HG03097 (cell line): ENCODE measurements at regions not wholly inside any gene's neighbourhood (a gene's known extent, or its start where the extent isn't known, plus 50 kb on each side); places are given as distances from the start of the nearest gene placed in this dataset.
"Not testable (repeated sequence)": the region's sequence is repeated elsewhere in the genome, so short reads cannot be mapped to it uniquely, and the experiment has no call there.

ENCODE experiments used
- ATAC-seq: cut with Tn5 transposase; IDR thresholded peaks from one replicate; pipeline ENCODE4 v1.9.1; 2021; ENCODE audit not compliant: unreplicated experiment, low FRiP score

DNA sequence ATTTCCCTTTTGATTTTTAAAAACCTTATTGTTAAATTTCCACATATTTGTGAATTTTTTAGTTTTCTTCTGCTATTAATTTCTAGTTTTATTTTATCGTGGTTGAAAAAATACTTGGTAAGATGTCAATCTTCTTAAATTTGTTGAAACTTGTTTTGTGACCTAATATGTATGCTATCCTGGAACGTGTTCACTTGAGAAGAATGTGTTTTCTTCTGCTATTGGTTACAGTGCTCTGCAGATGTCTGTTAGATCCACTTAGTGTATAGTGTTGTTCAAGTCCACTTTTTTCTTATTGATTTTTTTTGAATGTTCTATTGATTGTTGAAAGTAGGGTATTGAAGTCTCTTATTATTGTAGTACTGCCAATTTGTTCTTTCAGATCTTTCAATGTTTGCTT lies 116.5 kb upstream of the NETO1 start:
- no peak for ATAC-seq

DNA sequence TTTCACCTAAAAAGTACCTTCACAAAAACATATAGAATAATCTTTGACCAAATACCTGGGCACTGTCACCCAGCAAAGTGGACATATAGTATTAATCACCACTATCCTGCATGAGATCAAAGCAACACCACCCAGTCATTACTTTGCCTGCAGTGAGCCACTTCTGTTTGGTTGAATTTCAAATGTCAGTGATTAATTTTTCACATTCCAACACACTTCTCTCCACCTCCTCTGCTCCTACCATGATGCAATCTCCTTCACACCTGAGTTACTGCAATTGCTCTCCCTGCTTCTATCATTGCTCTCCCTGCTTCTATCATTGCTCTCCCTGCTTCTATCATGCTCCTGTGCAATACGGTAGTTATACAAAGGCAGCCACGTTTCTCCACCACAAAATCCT lies 106.1 kb upstream of the NETO1 start:
- ATAC-seq = no peak

DNA sequence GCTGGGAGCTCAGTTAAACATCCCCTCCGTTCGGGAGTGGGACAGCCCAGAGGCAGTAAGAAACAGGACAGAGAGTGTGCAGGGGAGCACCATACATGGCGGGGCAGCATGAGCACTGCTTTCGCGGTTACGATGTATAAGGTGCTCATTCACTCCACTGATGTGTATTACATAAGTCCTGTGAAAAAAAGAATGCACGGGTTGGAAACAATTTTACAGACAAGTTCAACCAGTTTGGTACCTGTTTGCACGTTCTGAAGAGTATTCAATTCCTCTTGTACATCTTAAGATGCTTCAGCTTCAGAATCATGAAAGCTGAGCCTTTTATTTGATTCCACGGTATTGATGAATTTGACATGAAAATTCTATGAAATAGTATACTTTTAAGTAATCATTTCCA lies 97.8 kb upstream of the NETO1 start:
- no peak for ATAC-seq

DNA sequence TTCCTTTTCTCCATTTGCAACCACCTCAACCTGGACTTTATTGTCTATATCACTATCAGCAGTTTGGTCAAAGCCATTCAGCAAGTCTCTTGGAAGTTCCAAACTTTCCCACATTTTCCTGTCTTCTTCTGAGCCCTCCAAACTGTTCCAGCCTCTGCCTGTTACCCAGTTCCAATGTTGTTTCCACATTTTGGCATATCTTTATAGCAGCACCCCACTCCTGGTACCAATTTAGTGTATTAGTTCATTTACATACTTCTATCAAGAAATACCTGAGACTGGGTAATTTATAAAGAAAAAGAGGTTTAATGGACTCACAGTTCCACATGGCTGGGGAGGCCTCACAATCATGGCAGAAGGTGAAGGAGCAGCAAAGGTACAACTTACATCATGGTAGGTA lies 90.4 kb upstream of the NETO1 start:
- ATAC-seq = not testable (repeated sequence)

DNA sequence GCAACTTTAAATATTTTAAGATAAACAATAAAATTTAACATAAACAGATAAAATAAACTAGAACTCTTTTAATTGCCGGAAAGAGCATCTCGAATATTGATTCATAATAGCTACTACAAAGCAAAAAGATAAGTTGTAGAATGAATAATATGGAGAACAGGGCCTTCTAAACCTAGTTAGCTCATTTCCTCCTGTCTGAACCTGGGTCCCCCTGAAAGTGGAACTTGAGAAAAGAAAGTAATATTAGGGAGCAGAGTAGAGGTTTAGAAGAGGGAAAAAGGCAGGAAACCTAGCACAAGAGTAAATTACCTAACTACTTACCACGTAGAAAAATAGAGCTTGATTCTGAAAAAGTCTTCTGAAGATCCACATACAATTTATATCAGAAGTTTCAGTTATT lies 80.7 kb upstream of the NETO1 start:
- no peak for ATAC-seq

DNA sequence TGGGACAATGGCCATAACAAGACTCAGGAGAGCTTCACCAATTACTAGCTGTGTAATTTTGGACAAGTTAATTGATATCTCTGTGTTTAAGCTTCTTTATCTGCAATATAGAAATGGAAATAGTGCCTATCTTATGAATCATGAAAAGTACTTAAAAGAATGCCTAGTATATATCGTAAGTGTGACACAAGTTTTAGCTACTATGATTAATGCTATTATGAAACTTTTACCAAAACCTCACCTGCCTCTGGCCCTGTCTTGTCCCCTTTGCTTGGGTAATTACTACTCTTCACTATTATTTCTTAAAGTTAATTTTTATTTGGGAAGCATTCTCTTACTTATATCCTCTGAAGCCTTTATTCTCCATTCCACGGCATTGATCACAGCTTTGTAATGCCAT lies 75.0 kb upstream of the NETO1 start:
- ATAC-seq = no peak

DNA sequence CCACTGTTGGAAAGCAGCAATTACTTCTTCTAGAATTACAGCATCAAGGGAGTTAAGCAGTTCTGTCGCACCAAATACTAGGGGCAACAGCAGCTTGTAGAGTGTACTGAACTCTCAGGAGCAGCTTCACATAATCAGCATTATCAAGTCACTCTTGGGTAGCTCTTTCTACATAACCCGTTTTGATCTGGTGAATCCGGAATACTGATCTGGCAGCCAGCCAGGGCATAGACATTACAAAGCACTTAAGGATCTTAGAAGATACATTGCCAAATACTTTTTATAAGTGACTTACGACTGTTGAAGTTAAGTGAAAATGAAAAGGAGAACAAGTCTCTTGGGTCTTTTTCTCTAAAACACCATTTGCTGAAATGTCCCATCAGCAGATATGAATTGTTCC lies 73.2 kb upstream of the NETO1 start:
- ATAC-seq = no peak

DNA sequence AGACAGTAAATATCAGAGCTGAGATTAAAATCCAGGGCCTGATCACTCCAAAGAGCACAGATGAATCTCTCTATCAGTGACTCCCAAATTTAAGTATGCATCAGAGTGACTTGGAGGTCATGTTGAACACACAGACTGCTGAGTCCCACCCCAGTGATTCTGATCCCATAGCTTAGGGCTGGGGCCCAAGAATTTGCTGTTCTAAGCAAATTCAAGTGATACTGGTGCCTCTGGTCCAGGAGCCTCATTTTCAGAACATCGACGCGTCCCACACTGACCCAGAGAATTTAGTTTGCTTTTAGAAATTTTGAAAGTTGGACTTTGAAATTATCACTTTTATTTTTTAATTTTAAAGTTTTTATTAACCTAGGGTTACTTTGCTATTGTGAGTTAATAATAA lies 72.7 kb upstream of the NETO1 start:
- ATAC-seq = no peak

DNA sequence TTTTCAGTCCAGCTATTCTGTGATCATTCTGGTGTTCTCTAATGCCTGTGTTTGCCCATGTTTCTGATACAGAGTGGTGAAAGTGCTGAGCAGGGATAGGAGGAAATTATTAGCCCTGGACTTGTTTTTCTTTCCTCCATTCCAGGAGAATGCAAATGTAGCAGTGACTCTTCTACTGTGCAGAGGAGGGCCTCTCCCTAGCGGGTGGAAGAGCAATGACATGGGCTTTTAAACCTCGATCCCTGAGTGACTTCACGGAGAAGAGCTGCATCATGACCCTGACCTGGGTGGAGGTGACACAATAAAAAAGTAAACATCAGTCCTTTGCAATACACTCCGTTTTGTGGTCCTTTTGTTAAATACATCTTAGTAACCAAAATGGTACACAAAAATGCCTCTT lies 68.0 kb upstream of the NETO1 start:
- ATAC-seq = no peak

DNA sequence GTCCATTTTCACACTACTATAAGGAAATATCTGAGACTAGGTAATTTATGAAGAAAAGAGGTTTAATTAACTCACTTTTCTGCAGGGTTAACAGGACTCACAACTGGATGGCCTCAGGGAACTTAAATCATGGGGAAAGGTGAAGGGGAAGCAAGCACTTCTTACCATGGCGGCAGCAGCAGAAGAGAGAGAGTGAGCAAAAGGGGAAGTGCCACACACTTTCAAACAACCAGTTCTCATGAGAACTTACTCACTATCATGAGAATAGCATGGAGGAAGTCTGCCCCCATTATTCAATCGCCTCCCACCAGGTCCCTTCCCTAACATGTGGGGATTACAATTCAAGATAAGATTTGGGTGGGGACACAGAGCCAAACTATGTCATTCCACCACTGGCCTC lies 55.1 kb upstream of the NETO1 start:
- ATAC-seq = no peak
